ENCODE measurements at regions not wholly inside any gene's neighbourhood (a gene's known extent, or its start where the extent isn't known, plus 50 kb on each side); places are given as distances from the start of the nearest gene placed in this dataset.

- no peaks in the 10 kb centered on the region for H3K4me1 ChIP-seq (ENCODE audit: control insufficient read depth in 5 of 5, insufficient read depth in 5 of 5, low read length in 5 of 5)
- 80 to 89% methylated on average over 4 of the region's 4 CpGs for WGBS, 2 donors
- ATAC-seq (ENCODE audit: insufficient read depth, low FRiP score) (no peak), DNase-seq (no peak)
- H3K4me3 ChIP-seq, result no peak overlapping the region
- H3K9ac ChIP-seq (ENCODE audit: insufficient read depth in 1 of 2, low read length in 2 of 2), result no peak overlapping the region
- H3K9me3 ChIP-seq (ENCODE audit: control insufficient read depth in 4 of 4, insufficient read depth in 3 of 4, low read length in 3 of 4), result no peaks in the 10 kb centered on the region
- no peaks in the 10 kb centered on the region for H3K27me3 ChIP-seq (ENCODE audit: control insufficient read depth in 3 of 3, insufficient read depth in 3 of 3, low read length in 2 of 3)
- no peaks in the 10 kb centered on the region for H3K36me3 ChIP-seq (ENCODE audit: control insufficient read depth in 4 of 4, insufficient read depth in 4 of 4, low read length in 4 of 4)
- no peak overlapping the region for H3K27ac ChIP-seq (ENCODE audit: low read depth in 1 of 2, low read length in 1 of 2)
- no peak for TF ChIP-seq CTCF (IDR thresholded peaks at IDR 0.05; ENCODE audit: control extremely low read depth, extremely low read depth)
Measured at GRCh38 chr2:12091201-12091806, 344.9 kb downstream of the LPIN1 start.

GRCh38 chr2:12094134-12094533 is 347.7 kb downstream of the LPIN1 start:
- Histone ChIP-seq H3K9me3 (ENCODE audit: control insufficient read depth in 4 of 4, insufficient read depth in 3 of 4, low read length in 3 of 4) (no peaks in the 10 kb centered on the region), H3K27me3 (ENCODE audit: control insufficient read depth in 3 of 3, insufficient read depth in 3 of 3, low read length in 2 of 3) (no peaks in the 10 kb centered on the region), H3K4me1 (ENCODE audit: control insufficient read depth in 5 of 5, insufficient read depth in 5 of 5, low read length in 5 of 5) (no peaks in the 10 kb centered on the region), H3K27ac (ENCODE audit: low read depth in 1 of 2, low read length in 1 of 2) (no peak overlapping the region), H3K9ac (ENCODE audit: insufficient read depth in 1 of 2, low read length in 2 of 2) (no peak overlapping the region), H3K4me3 (no peak overlapping the region), H3K36me3 (ENCODE audit: control insufficient read depth in 4 of 4, insufficient read depth in 4 of 4, low read length in 4 of 4) (no peaks in the 10 kb centered on the region)
- no peak for TF ChIP-seq CTCF (IDR thresholded peaks at IDR 0.05; ENCODE audit: control extremely low read depth, extremely low read depth)
- ATAC-seq (ENCODE audit: insufficient read depth, low FRiP score) (no peak), DNase-seq (no peak)
- 95 to 98% methylated on average over 3 of the region's 3 CpGs for WGBS, 2 donors

GRCh38 chr2:12096051-12096787 is 349.8 kb downstream of the LPIN1 start:
- TF ChIP-seq CTCF (IDR thresholded peaks at IDR 0.05; ENCODE audit: control extremely low read depth, extremely low read depth), result no peak
- H3K27ac ChIP-seq (ENCODE audit: low read depth in 1 of 2, low read length in 1 of 2), result no peak overlapping the region
- no peaks in the 10 kb centered on the region for H3K36me3 ChIP-seq (ENCODE audit: control insufficient read depth in 4 of 4, insufficient read depth in 4 of 4, low read length in 4 of 4)
- H3K9me3 ChIP-seq (ENCODE audit: control insufficient read depth in 4 of 4, insufficient read depth in 3 of 4, low read length in 3 of 4), result no peaks in the 10 kb centered on the region
- ATAC-seq (ENCODE audit: insufficient read depth, low FRiP score) (no peak), DNase-seq (no peak)
- H3K27me3 ChIP-seq (ENCODE audit: control insufficient read depth in 3 of 3, insufficient read depth in 3 of 3, low read length in 2 of 3), result no peaks in the 10 kb centered on the region
- H3K9ac ChIP-seq (ENCODE audit: insufficient read depth in 1 of 2, low read length in 2 of 2), result no peak overlapping the region
- no peaks in the 10 kb centered on the region for H3K4me1 ChIP-seq (ENCODE audit: control insufficient read depth in 5 of 5, insufficient read depth in 5 of 5, low read length in 5 of 5)
- no peak overlapping the region for H3K4me3 ChIP-seq
- 70 to 81% methylated on average over 12 of the region's 12 CpGs for WGBS, 2 donors

All from lung (tissue), 11 donors.